ENCODE measurements at regions not wholly inside any gene's neighbourhood (a gene's known extent, or its start where the extent isn't known, plus 50 kb on each side); places are given as distances from the start of the nearest gene placed in this dataset.
A peak's percentile ranks its signal among the peaks of the same experiment; 100 is the strongest.

DNA sequence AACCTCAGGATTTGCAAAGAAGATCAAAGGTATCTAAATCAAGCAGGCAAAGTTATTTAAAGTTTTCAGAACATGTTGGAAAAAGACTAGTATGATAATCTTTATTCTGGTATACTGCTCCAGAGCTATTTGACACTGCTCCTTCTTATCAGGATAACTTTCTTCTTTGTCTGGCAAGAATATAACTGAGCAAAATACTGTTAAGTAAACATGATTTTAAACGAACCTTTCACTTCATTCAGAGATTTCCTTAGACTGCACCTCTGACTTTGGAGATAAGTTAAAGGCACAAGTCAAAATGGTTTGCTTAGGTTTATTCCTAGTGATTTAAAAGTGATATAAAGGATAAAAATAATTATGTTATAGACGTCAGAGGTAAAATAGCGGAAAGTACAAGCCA is 103.9 kb upstream of the CCDC190 start:
- TF ChIP-seq POLR2A (IDR thresholded peaks at IDR 0.05; ENCODE audit: extremely low read depth, insufficient read length) (no peak), MYC (IDR thresholded peaks at IDR 0.05; ENCODE audit: low read depth, low read length) (no peak), MAX (IDR thresholded peaks at IDR 0.05; ENCODE audit: low read depth, low read length) (no peak)
- TF ChIP-seq, protein P1, sequence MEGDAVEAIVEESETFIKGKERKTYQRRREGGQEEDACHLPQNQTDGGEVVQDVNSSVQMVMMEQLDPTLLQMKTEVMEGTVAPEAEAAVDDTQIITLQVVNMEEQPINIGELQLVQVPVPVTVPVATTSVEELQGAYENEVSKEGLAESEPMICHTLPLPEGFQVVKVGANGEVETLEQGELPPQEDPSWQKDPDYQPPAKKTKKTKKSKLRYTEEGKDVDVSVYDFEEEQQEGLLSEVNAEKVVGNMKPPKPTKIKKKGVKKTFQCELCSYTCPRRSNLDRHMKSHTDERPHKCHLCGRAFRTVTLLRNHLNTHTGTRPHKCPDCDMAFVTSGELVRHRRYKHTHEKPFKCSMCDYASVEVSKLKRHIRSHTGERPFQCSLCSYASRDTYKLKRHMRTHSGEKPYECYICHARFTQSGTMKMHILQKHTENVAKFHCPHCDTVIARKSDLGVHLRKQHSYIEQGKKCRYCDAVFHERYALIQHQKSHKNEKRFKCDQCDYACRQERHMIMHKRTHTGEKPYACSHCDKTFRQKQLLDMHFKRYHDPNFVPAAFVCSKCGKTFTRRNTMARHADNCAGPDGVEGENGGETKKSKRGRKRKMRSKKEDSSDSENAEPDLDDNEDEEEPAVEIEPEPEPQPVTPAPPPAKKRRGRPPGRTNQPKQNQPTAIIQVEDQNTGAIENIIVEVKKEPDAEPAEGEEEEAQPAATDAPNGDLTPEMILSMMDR (IDR thresholded peaks at IDR 0.05; ENCODE audit: low read depth, low read length), result no peak
- no peak overlapping the region for H3K4me3 ChIP-seq (ENCODE audit: low read depth, low read length)
- DNase-seq (ENCODE audit: low read depth), result no peak

GRCh38 chr1:162956922-162957321 is 95.9 kb upstream of the CCDC190 start:
- no peak for DNase-seq (ENCODE audit: low read depth)
- TF ChIP-seq MYC (IDR thresholded peaks at IDR 0.05; ENCODE audit: low read depth, low read length), result no peak
- TF ChIP-seq, protein P1 (IDR thresholded peaks at IDR 0.05; ENCODE audit: low read depth, low read length), result no peak
- TF ChIP-seq POLR2A (IDR thresholded peaks at IDR 0.05; ENCODE audit: extremely low read depth, insufficient read length), result no peak
- no peak for TF ChIP-seq MAX (IDR thresholded peaks at IDR 0.05; ENCODE audit: low read depth, low read length)

GRCh38 chr1:162954824-162955223 is 93.8 kb upstream of the CCDC190 start:
- no peak overlapping the region for H3K4me3 ChIP-seq (ENCODE audit: low read depth, low read length)
- DNase-seq (ENCODE audit: low read depth), result peak; percentile 2
- TF ChIP-seq, protein P1 (IDR thresholded peaks at IDR 0.05; ENCODE audit: low read depth, low read length), result no peak
- TF ChIP-seq MYC (IDR thresholded peaks at IDR 0.05; ENCODE audit: low read depth, low read length) (no peak), MAX (IDR thresholded peaks at IDR 0.05; ENCODE audit: low read depth, low read length) (no peak), POLR2A (IDR thresholded peaks at IDR 0.05; ENCODE audit: extremely low read depth, insufficient read length) (no peak)

More at GRCh38 chr1:162956922-162957321, 95.9 kb upstream of the CCDC190 start:
- H3K4me3 ChIP-seq (ENCODE audit: low read depth, low read length), result no peak overlapping the region

DNA sequence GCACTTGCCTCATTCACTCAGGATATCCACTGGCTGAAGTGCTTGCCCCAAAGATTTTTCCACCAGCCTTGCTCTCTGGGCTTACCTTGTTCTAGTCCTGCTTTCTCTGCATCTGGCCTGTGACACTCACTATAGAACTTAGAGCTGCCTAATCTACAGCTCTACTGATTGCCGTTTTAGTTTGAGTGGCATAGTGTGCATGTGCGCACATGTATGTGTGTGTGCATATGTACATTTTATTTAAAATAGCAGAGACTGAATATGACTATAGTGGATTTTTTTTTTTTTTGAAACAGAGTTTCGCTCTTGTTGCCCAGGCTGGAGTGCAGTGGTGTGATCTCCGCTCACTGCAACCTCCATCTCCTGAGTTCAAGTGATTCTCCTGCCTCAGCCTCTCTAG is 92.0 kb upstream of the CCDC190 start:
- TF ChIP-seq MAX (IDR thresholded peaks at IDR 0.05; ENCODE audit: low read depth, low read length), result no peak
- TF ChIP-seq, protein P1 (IDR thresholded peaks at IDR 0.05; ENCODE audit: low read depth, low read length), result no peak
- no peak for TF ChIP-seq POLR2A (IDR thresholded peaks at IDR 0.05; ENCODE audit: extremely low read depth, insufficient read length)
- no peak for TF ChIP-seq MYC (IDR thresholded peaks at IDR 0.05; ENCODE audit: low read depth, low read length)
- no peak for DNase-seq (ENCODE audit: low read depth)
- H3K4me3 ChIP-seq (ENCODE audit: low read depth, low read length), result no peak overlapping the region

DNA sequence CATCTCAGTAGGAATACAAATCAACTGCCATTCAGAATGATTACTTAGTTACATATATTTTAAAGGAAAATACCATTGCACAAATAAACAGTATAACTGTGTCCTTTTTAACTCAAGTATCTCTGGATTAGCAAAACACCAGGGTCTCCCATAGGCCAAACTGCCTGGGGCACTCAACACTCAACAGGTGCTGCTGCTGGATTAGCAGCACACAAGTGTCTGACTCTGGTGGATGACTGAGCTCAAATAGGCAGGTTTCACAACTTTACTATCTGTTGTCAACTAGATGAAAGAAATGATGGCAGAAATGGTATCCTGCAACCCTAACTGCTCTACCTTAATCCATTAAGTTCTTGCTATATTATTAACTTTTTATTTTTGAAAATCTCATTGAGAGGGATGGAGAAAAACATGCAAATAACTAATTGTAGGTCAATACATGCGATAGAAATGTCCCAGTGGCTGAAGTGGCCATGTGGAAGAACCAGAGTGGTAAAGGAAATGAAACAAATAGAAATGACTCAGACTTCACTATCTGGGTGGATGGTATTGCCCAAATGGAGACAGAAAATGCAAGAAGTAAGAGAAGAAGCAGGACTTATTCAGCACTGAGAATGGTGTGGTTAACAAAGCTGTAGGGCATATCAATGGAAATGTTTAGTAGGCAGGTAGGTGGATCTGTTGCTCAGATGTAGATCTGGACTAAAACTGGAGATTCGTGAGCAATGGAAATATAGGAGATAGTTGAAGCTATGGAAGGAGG is 90.8 kb upstream of the CCDC190 start:
- no peak for DNase-seq (ENCODE audit: low read depth)
- no peak for TF ChIP-seq POLR2A (IDR thresholded peaks at IDR 0.05; ENCODE audit: extremely low read depth, insufficient read length)
- TF ChIP-seq, protein P1 (IDR thresholded peaks at IDR 0.05; ENCODE audit: low read depth, low read length), result no peak
- no peak for TF ChIP-seq MAX (IDR thresholded peaks at IDR 0.05; ENCODE audit: low read depth, low read length)
- TF ChIP-seq MYC (IDR thresholded peaks at IDR 0.05; ENCODE audit: low read depth, low read length), result no peak
- H3K4me3 ChIP-seq (ENCODE audit: low read depth, low read length), result no peak overlapping the region

Data from NB4 (cell line).